ENCODE measurements at regions not wholly inside any gene's neighbourhood (a gene's known extent, or its start where the extent isn't known, plus 50 kb on each side); places are given as distances from the start of the nearest gene placed in this dataset.

DNA sequence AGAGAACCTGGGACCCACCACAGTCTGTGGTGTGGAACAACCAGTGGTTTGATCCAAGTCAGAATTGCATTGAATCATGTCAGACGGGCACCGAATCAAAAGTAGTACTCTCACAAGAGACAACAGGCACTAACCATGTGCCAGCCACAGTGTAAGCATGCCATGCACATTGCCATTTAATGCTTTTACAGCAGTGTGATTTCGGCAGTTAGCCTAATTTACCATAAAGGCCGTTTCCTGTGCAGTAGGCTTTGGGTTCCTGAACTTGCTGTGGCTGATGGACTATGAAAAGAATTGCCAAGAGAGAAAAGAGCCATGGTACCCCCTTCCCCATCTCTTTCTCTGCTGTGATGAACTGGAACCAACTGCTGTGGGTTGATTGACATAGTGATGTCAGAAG is 540.6 kb downstream of the EBF1 start (continued):
- TF ChIP-seq SMAD5 (IDR thresholded peaks at IDR 0.05; ENCODE audit: low read depth): no peak
- TF ChIP-seq, protein P1, sequence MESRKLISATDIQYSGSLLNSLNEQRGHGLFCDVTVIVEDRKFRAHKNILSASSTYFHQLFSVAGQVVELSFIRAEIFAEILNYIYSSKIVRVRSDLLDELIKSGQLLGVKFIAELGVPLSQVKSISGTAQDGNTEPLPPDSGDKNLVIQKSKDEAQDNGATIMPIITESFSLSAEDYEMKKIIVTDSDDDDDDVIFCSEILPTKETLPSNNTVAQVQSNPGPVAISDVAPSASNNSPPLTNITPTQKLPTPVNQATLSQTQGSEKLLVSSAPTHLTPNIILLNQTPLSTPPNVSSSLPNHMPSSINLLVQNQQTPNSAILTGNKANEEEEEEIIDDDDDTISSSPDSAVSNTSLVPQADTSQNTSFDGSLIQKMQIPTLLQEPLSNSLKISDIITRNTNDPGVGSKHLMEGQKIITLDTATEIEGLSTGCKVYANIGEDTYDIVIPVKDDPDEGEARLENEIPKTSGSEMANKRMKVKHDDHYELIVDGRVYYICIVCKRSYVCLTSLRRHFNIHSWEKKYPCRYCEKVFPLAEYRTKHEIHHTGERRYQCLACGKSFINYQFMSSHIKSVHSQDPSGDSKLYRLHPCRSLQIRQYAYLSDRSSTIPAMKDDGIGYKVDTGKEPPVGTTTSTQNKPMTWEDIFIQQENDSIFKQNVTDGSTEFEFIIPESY (IDR thresholded peaks at IDR 0.05): no peak
- TF ChIP-seq, protein P2, sequence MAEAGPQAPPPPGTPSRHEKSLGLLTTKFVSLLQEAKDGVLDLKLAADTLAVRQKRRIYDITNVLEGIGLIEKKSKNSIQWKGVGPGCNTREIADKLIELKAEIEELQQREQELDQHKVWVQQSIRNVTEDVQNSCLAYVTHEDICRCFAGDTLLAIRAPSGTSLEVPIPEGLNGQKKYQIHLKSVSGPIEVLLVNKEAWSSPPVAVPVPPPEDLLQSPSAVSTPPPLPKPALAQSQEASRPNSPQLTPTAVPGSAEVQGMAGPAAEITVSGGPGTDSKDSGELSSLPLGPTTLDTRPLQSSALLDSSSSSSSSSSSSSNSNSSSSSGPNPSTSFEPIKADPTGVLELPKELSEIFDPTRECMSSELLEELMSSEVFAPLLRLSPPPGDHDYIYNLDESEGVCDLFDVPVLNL (IDR thresholded peaks at IDR 0.05; ENCODE audit: low read depth, low read length): no peak
- TF ChIP-seq PAX8 (IDR thresholded peaks at IDR 0.05): no peak
- TF ChIP-seq BHLHE40 (IDR thresholded peaks at IDR 0.05; ENCODE audit: borderline replicate concordance in 1 of 2, low read depth in 2 of 2, low read length in 1 of 2): no peak
- TF ChIP-seq, protein P3, sequence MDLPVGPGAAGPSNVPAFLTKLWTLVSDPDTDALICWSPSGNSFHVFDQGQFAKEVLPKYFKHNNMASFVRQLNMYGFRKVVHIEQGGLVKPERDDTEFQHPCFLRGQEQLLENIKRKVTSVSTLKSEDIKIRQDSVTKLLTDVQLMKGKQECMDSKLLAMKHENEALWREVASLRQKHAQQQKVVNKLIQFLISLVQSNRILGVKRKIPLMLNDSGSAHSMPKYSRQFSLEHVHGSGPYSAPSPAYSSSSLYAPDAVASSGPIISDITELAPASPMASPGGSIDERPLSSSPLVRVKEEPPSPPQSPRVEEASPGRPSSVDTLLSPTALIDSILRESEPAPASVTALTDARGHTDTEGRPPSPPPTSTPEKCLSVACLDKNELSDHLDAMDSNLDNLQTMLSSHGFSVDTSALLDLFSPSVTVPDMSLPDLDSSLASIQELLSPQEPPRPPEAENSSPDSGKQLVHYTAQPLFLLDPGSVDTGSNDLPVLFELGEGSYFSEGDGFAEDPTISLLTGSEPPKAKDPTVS (IDR thresholded peaks at IDR 0.05; ENCODE audit: low read depth, low read length): no peak

DNA sequence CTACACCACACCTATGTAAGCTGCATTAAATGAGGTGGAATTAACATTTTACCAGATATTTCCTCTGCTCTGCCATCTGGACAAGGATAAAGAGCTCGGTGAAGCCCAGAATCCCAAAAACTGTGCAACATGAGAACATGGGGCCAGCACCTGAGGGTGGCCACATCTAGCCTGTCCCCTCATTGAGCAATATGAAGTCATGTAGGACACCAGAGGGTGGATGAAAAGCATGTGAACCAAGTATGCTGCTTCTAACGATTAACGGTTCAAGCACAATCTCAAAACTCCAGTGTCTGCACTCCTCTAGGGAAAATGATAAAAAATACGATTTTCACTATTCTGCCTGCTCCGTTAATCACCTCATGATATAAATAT is 545.8 kb downstream of the EBF1 start:
- BruUV-seq (replicated peaks): no TSS peak
- Histone ChIP-seq H3K4me3 (no peak overlapping the region), H3K36me3 (ENCODE audit: control insufficient read depth in 2 of 2, insufficient read depth in 2 of 2, low read length in 1 of 2) (no peaks in the 10 kb centered on the region), H3K4me1 (ENCODE audit: control insufficient read depth, insufficient read depth, low read length) (peaks cover 3% of the 10 kb centered on the region), H3K4me2 (ENCODE audit: control insufficient read depth, insufficient read depth) (no peak overlapping the region), H3K9ac (ENCODE audit: control insufficient read depth, insufficient read depth, low read length) (no peak overlapping the region), H4K20me1 (ENCODE audit: control insufficient read depth, insufficient read depth) (no peaks in the 10 kb centered on the region), H3K27ac (ENCODE audit: control insufficient read depth, insufficient read depth) (no peak overlapping the region), H3K9me3 (replicated peaks; ENCODE audit: control insufficient read depth, insufficient read depth, low read length) (no peaks in the 10 kb centered on the region; the same call in 2 of the 3 replicates), H3K79me2 (ENCODE audit: control insufficient read depth, insufficient read depth, low read length) (no peaks in the 10 kb centered on the region), H3K27me3 (replicated peaks in 1 of 2; ENCODE audit: control insufficient read depth in 2 of 2, insufficient read depth in 2 of 2, low read length in 1 of 2) (no peaks in the 10 kb centered on the region), H2AFZ (ENCODE audit: control insufficient read depth, low read depth, low read length) (no peak overlapping the region)
- RAD21 ChIA-PET (ENCODE audit: unreplicated experiment): interaction anchor here (0.6 to 1.0 kb wide), 2 partner anchors 10 to 14 kb away, joined by 3 read pairs; no protein-coding TSS in a partner anchor
- no peak for FAIRE-seq
- ATAC-seq: no peak
- SMC1A ChIA-PET (ENCODE audit: uncharacterized antibody, unreplicated experiment): interaction anchor here (0.9 to 2.1 kb wide), 2 partner anchors 13 to 17 kb away, joined by 4 to 6 read pairs; no protein-coding TSS in a partner anchor
- DNase-seq (ENCODE audit: low read depth, low spot score): no peak
- in situ Hi-C loops (cut with MboI): no loop called here
- CTCF ChIA-PET: interaction anchor here (1.1 kb wide), 1 partner anchor 16 kb away, joined by 4 read pairs; no protein-coding TSS in a partner anchor
- intact Hi-C loops (cut with micrococcal nuclease; ENCODE audit: unreplicated experiment): no loop called here
- POLR2A ChIA-PET: interaction anchor here (0.6 kb wide), 1 partner anchor 105 kb away, joined by 6 read pairs; no protein-coding TSS in a partner anchor
- 66% methylated on average over 5 of the region's 5 CpGs for WGBS (ENCODE audit: insufficient coverage, insufficient replicate concordance, low lambda C conversion rate, missing lambda C conversion rate)
- TF ChIP-seq YBX1 (IDR thresholded peaks at IDR 0.05): no peak
- TF ChIP-seq, protein P4, sequence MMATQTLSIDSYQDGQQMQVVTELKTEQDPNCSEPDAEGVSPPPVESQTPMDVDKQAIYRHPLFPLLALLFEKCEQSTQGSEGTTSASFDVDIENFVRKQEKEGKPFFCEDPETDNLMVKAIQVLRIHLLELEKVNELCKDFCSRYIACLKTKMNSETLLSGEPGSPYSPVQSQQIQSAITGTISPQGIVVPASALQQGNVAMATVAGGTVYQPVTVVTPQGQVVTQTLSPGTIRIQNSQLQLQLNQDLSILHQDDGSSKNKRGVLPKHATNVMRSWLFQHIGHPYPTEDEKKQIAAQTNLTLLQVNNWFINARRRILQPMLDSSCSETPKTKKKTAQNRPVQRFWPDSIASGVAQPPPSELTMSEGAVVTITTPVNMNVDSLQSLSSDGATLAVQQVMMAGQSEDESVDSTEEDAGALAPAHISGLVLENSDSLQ (IDR thresholded peaks at IDR 0.05): no peak
- TF ChIP-seq, protein P5, sequence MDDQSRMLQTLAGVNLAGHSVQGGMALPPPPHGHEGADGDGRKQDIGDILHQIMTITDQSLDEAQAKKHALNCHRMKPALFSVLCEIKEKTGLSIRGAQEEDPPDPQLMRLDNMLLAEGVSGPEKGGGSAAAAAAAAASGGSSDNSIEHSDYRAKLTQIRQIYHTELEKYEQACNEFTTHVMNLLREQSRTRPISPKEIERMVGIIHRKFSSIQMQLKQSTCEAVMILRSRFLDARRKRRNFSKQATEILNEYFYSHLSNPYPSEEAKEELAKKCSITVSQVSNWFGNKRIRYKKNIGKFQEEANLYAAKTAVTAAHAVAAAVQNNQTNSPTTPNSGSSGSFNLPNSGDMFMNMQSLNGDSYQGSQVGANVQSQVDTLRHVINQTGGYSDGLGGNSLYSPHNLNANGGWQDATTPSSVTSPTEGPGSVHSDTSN (IDR thresholded peaks at IDR 0.05; ENCODE audit: insufficient replicate concordance, low read depth, low read length): no peak
- TF ChIP-seq, protein P6, sequence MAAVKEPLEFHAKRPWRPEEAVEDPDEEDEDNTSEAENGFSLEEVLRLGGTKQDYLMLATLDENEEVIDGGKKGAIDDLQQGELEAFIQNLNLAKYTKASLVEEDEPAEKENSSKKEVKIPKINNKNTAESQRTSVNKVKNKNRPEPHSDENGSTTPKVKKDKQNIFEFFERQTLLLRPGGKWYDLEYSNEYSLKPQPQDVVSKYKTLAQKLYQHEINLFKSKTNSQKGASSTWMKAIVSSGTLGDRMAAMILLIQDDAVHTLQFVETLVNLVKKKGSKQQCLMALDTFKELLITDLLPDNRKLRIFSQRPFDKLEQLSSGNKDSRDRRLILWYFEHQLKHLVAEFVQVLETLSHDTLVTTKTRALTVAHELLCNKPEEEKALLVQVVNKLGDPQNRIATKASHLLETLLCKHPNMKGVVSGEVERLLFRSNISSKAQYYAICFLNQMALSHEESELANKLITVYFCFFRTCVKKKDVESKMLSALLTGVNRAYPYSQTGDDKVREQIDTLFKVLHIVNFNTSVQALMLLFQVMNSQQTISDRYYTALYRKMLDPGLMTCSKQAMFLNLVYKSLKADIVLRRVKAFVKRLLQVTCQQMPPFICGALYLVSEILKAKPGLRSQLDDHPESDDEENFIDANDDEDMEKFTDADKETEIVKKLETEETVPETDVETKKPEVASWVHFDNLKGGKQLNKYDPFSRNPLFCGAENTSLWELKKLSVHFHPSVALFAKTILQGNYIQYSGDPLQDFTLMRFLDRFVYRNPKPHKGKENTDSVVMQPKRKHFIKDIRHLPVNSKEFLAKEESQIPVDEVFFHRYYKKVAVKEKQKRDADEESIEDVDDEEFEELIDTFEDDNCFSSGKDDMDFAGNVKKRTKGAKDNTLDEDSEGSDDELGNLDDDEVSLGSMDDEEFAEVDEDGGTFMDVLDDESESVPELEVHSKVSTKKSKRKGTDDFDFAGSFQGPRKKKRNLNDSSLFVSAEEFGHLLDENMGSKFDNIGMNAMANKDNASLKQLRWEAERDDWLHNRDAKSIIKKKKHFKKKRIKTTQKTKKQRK (IDR thresholded peaks at IDR 0.05; ENCODE audit: low read depth, low read length): no peak
- no peak for TF ChIP-seq PAX5 (IDR thresholded peaks at IDR 0.05; ENCODE audit: borderline replicate concordance, low read depth, low read length)
- no peak for TF ChIP-seq ZBED1 (IDR thresholded peaks at IDR 0.05; ENCODE audit: borderline replicate concordance)
